GM12878 (cell line): ENCODE measurements at regions not wholly inside any gene's neighbourhood (a gene's known extent, or its start where the extent isn't known, plus 50 kb on each side); places are given as distances from the start of the nearest gene placed in this dataset.

ENCODE experiments used
- ATAC-seq: fragments of 200-7000 bp; cut with Tn5 transposase; 3 replicates; pipeline ENCODE4 v1.9.1; 2020; ENCODE audit warnings: mild to moderate bottlenecking, moderate library complexity
- BruUV-seq: library from RNA; stranded (reverse); fragments of 400-500 nt; replicated peaks from 2 replicates; lab custom pipeline; 2021; lab: Mats Ljungman, UMichigan
- CTCF ChIA-PET: fragments of 300-600 bp; sonication (Branson Sonifier 250); formaldehyde crosslinking; extraction: SDS; loops from one replicate; lab custom pipeline; 2021; ENCODE audit warnings: inconsistent platforms; lab: Yijun Ruan, JAX
- POLR2A ChIA-PET: fragments of 350-600 bp; formaldehyde crosslinking; extraction: SDS; loops from one replicate; lab custom pipeline; 2021; ENCODE audit warnings: inconsistent platforms; lab: Charles Lee
- RAD21 ChIA-PET: fragments of 300-600 bp; sonication (Branson Sonifier 250); formaldehyde crosslinking; loops from one replicate; lab custom pipeline; 2023; ENCODE audit warnings: antibody characterized with exemption; ENCODE audit not compliant: unreplicated experiment; lab: Charles Lee
- SMC1A ChIA-PET: fragments of 300-600 bp; sonication (Branson Sonifier 250); formaldehyde crosslinking; loops from one replicate; lab custom pipeline; 2023; ENCODE audit not compliant: unreplicated experiment, uncharacterized antibody; lab: Charles Lee
- DNase-seq: peaks from one replicate; pipeline ENCODE4 v3.0.0-alpha.2; 2011; ENCODE audit warnings: low read depth, low spot score
- FAIRE-seq: peaks from 3 replicates; lab custom pipeline; 2011; peaks lifted over from hg19 to GRCh38; lab: Jason Lieb, UNC
- H2AFZ ChIP-seq: 2 replicates; pipeline ENCODE4 v1.6.0; 2011; ENCODE audit warnings: low read depth, low read length, control low read depth; ENCODE audit not compliant: control insufficient read depth
- H3K27ac ChIP-seq: 2 replicates; pipeline ENCODE4 v1.5.1; 2011; ENCODE audit warnings: control low read depth; ENCODE audit not compliant: control insufficient read depth, insufficient read depth
- H3K27me3 ChIP-seq, 2 experiments: replicated peaks in 1 of 2; 2 replicates each; pipeline versions ENCODE4 v1.6.0 to v1.6.1; 2011; ENCODE audit warnings: low read length in 1 of 2; ENCODE audit not compliant: control insufficient read depth in 2 of 2, insufficient read depth in 2 of 2
- H3K36me3 ChIP-seq, 2 experiments: 2 replicates each; pipeline ENCODE4 v1.5.1; 2011; ENCODE audit warnings: low read length in 1 of 2; ENCODE audit not compliant: control insufficient read depth in 2 of 2, insufficient read depth in 2 of 2
- H3K4me1 ChIP-seq: 2 replicates; pipeline ENCODE4 v1.6.1; 2011; ENCODE audit warnings: mild to moderate bottlenecking, low read length, moderate library complexity, mixed read lengths; ENCODE audit not compliant: control insufficient read depth, insufficient read depth
- H3K4me2 ChIP-seq: 2 replicates; pipeline ENCODE4 v1.6.0; 2011; ENCODE audit warnings: control low read depth; ENCODE audit not compliant: control insufficient read depth, insufficient read depth
- H3K4me3 ChIP-seq: fragments of 200-600 bp; sonication (generic); 2 replicates; pipeline ENCODE4 v1.5.1; 2016
- H3K79me2 ChIP-seq: 2 replicates; pipeline ENCODE4 v1.6.0; 2011; ENCODE audit warnings: low read length; ENCODE audit not compliant: control insufficient read depth, insufficient read depth
- H3K9ac ChIP-seq: 2 replicates; pipeline ENCODE4 v1.8.0; 2011; ENCODE audit warnings: low read length, control low read depth, mixed read lengths; ENCODE audit not compliant: control insufficient read depth, insufficient read depth
- H3K9me3 ChIP-seq: replicated peaks from 3 replicates; pipeline ENCODE4 v1.5.1; 2011; ENCODE audit warnings: mild to moderate bottlenecking, low read length; ENCODE audit not compliant: control insufficient read depth, insufficient read depth
- H4K20me1 ChIP-seq: 2 replicates; pipeline ENCODE4 v1.6.0; 2011; ENCODE audit not compliant: control insufficient read depth, insufficient read depth
- CHD1 ChIP-seq: IDR thresholded peaks from 2 replicates; pipeline ENCODE4 v1.6.1; 2012; ENCODE audit warnings: low read depth, low read length, improper control_type of control experiment
- CREB1 ChIP-seq: IDR thresholded peaks from 2 replicates; pipeline ENCODE4 v1.6.1; 2012; ENCODE audit warnings: low read depth, mild to moderate bottlenecking, inconsistent platforms
- DPF2 ChIP-seq: fragments of 450-650 bp; IDR thresholded peaks from 2 replicates; pipeline ENCODE4 v1.6.1; 2017; ENCODE audit warnings: mild to moderate bottlenecking
- EGR1 ChIP-seq, 2 experiments: IDR thresholded peaks; 1 replicate in 1 of 2; 2 replicates in 1 of 2; pipeline ENCODE4 v1.6.1; 2011 to 2012; ENCODE audit warnings: low read depth in 2 of 2, low read length in 2 of 2, borderline replicate concordance in 1 of 2, mild to moderate bottlenecking in 1 of 2, moderate library complexity in 1 of 2
- HDGF ChIP-seq: fragments of 450-650 bp; IDR thresholded peaks from 2 replicates; pipeline ENCODE4 v1.6.1; 2016; ENCODE audit warnings: antibody characterized with exemption
- KLF5 ChIP-seq: fragments of 450-650 bp; IDR thresholded peaks from 2 replicates; pipeline ENCODE4 v1.6.1; 2014; ENCODE audit warnings: mild to moderate bottlenecking; ENCODE audit not compliant: partially characterized antibody
- LARP7 ChIP-seq: fragments of 450-650 bp; IDR thresholded peaks from 2 replicates; pipeline ENCODE4 v1.6.1; 2017; ENCODE audit warnings: mild to moderate bottlenecking
- NFYB ChIP-seq: IDR thresholded peaks from 2 replicates; pipeline ENCODE4 v1.6.1; 2011; ENCODE audit warnings: low read depth, mild to moderate bottlenecking, low read length, improper control_type of control experiment, moderate library complexity; ENCODE audit not compliant: insufficient read depth
- PML ChIP-seq: IDR thresholded peaks from 2 replicates; pipeline ENCODE4 v1.6.1; 2012; ENCODE audit warnings: low read length, inconsistent platforms
- RBBP5 ChIP-seq: fragments of 200-600 bp; sonication (generic); conservative IDR thresholded peaks from 2 replicates; pipeline ENCODE4 v1.6.1; 2016
- ZZZ3 ChIP-seq: IDR thresholded peaks from 2 replicates; pipeline ENCODE4 v1.6.1; 2011; ENCODE audit warnings: low read depth; ENCODE audit not compliant: control insufficient read depth, insufficient read length
- WGBS: methylation state at CpG from one replicate; pipeline ENCODE4 v1.1.6; 2016; ENCODE audit warnings: low lambda C conversion rate; ENCODE audit not compliant: insufficient replicate concordance, insufficient coverage; ENCODE audit errors: missing lambda C conversion rate; 5-methylcytosine and 5-hydroxymethylcytosine counted together
- in situ Hi-C: fragments of 300-500 bp; cut with MboI; formaldehyde crosslinking; loops from 9 replicates; pipeline ENCODE4 v1.14.3; 2018; ENCODE audit warnings: mixed read lengths
- intact Hi-C: fragments of 100-400 bp; cut with micrococcal nuclease; formaldehyde crosslinking; loops from one replicate; pipeline ENCODE4 v1.14.2; 2022; ENCODE audit not compliant: unreplicated experiment
- TF ChIP-seq, protein P1 (sequence below): IDR thresholded peaks from 2 replicates; pipeline ENCODE4 v1.6.1; 2012; ENCODE audit warnings: improper control_type of control experiment, low read depth, low read length; ENCODE audit not compliant: insufficient replicate concordance
- TF ChIP-seq, protein P2 (sequence below): fragments of 450-650 bp; IDR thresholded peaks from 2 replicates; pipeline ENCODE4 v1.6.1; 2017; ENCODE audit warnings: antibody characterized with exemption, mild to moderate bottlenecking, moderate library complexity

DNA sequence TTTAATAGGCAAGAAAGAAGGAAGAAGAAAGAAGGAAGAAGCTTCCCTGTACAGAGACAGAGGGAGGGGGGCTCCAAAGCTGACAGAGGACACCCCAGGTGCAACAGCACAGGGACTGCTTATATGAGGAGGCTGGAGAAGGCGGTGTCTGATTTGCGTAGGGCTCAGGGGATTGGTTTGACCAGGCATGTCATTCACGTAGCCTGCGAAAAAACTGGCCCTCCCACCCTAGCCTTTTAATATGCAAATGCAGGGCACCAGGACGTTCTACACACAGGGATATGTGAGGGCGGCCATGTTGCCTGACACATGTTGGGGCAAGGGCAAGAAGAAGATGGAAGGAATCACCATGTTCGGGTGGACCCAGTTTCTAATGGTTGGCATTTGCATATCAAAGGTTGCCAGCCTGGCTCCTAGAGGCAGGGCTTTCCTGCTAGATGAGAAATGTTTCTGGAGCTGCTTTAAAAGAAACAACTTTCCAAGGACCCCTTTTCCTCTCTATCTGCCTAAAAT lies 305.4 kb upstream of the CDYL start:
- intact Hi-C loops (no loop called here), in situ Hi-C loops (no loop called here)
- peaks cover 2% of the 10 kb centered on the region; the same call in 1 of the 3 replicates for H3K9me3 ChIP-seq
- SMC1A ChIA-PET: no interaction called here
- DNase-seq (no peak), ATAC-seq (no peak), FAIRE-seq (no peak)
- H3K27me3 ChIP-seq: no peaks in the 10 kb centered on the region
- no peak overlapping the region for H3K9ac ChIP-seq
- H3K4me3 ChIP-seq: no peak overlapping the region
- H2AFZ ChIP-seq: no peak overlapping the region
- no TSS peak for BruUV-seq
- H3K79me2 ChIP-seq: no peaks in the 10 kb centered on the region
- H4K20me1 ChIP-seq: no peaks in the 10 kb centered on the region
- H3K4me1 ChIP-seq: no peaks in the 10 kb centered on the region
- no peak overlapping the region for H3K27ac ChIP-seq
- TF ChIP-seq NFYB (no peak), DPF2 (no peak), CREB1 (no peak), RBBP5 (no peak), CHD1 (no peak), PML (no peak), ZZZ3 (no peak), EGR1 (IDR thresholded peaks at IDR 0.05; ENCODE audit: borderline replicate concordance in 1 of 2, low read depth in 2 of 2, low read length in 2 of 2) (no peak), KLF5 (no peak), LARP7 (no peak), HDGF (no peak)
- TF ChIP-seq, protein P1, sequence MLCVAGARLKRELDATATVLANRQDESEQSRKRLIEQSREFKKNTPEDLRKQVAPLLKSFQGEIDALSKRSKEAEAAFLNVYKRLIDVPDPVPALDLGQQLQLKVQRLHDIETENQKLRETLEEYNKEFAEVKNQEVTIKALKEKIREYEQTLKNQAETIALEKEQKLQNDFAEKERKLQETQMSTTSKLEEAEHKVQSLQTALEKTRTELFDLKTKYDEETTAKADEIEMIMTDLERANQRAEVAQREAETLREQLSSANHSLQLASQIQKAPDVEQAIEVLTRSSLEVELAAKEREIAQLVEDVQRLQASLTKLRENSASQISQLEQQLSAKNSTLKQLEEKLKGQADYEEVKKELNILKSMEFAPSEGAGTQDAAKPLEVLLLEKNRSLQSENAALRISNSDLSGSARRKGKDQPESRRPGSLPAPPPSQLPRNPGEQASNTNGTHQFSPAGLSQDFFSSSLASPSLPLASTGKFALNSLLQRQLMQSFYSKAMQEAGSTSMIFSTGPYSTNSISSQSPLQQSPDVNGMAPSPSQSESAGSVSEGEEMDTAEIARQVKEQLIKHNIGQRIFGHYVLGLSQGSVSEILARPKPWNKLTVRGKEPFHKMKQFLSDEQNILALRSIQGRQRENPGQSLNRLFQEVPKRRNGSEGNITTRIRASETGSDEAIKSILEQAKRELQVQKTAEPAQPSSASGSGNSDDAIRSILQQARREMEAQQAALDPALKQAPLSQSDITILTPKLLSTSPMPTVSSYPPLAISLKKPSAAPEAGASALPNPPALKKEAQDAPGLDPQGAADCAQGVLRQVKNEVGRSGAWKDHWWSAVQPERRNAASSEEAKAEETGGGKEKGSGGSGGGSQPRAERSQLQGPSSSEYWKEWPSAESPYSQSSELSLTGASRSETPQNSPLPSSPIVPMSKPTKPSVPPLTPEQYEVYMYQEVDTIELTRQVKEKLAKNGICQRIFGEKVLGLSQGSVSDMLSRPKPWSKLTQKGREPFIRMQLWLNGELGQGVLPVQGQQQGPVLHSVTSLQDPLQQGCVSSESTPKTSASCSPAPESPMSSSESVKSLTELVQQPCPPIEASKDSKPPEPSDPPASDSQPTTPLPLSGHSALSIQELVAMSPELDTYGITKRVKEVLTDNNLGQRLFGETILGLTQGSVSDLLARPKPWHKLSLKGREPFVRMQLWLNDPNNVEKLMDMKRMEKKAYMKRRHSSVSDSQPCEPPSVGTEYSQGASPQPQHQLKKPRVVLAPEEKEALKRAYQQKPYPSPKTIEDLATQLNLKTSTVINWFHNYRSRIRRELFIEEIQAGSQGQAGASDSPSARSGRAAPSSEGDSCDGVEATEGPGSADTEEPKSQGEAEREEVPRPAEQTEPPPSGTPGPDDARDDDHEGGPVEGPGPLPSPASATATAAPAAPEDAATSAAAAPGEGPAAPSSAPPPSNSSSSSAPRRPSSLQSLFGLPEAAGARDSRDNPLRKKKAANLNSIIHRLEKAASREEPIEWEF: no peak
- TF ChIP-seq, protein P2, sequence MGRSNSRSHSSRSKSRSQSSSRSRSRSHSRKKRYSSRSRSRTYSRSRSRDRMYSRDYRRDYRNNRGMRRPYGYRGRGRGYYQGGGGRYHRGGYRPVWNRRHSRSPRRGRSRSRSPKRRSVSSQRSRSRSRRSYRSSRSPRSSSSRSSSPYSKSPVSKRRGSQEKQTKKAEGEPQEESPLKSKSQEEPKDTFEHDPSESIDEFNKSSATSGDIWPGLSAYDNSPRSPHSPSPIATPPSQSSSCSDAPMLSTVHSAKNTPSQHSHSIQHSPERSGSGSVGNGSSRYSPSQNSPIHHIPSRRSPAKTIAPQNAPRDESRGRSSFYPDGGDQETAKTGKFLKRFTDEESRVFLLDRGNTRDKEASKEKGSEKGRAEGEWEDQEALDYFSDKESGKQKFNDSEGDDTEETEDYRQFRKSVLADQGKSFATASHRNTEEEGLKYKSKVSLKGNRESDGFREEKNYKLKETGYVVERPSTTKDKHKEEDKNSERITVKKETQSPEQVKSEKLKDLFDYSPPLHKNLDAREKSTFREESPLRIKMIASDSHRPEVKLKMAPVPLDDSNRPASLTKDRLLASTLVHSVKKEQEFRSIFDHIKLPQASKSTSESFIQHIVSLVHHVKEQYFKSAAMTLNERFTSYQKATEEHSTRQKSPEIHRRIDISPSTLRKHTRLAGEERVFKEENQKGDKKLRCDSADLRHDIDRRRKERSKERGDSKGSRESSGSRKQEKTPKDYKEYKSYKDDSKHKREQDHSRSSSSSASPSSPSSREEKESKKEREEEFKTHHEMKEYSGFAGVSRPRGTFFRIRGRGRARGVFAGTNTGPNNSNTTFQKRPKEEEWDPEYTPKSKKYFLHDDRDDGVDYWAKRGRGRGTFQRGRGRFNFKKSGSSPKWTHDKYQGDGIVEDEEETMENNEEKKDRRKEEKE: no peak
- RAD21 ChIA-PET: no interaction called here
- POLR2A ChIA-PET: no interaction called here
- H3K36me3 ChIP-seq: no peaks in the 10 kb centered on the region
- no peak overlapping the region for H3K4me2 ChIP-seq
- WGBS: 53% methylated on average over 7 of the region's 7 CpGs
- CTCF ChIA-PET: no interaction called here
